GM18519 (cell line): ENCODE measurements at regions not wholly inside any gene's neighbourhood (a gene's known extent, or its start where the extent isn't known, plus 50 kb on each side); places are given as distances from the start of the nearest gene placed in this dataset.
A peak's percentile ranks its signal among the peaks of the same experiment; 100 is the strongest.
"Not testable (repeated sequence)": the region's sequence is repeated elsewhere in the genome, so short reads cannot be mapped to it uniquely, and the experiment has no call there.

ENCODE experiments used
- ATAC-seq: cut with Tn5 transposase; IDR thresholded peaks from one replicate; pipeline ENCODE4 v1.9.1; 2021; ENCODE audit warnings: mild to moderate bottlenecking, moderate library complexity; ENCODE audit not compliant: unreplicated experiment, low FRiP score

- ATAC-seq: no peak
Observed at GRCh38 chr3:72275331-72275751, 490.4 kb upstream of the PROK2 start.

DNA sequence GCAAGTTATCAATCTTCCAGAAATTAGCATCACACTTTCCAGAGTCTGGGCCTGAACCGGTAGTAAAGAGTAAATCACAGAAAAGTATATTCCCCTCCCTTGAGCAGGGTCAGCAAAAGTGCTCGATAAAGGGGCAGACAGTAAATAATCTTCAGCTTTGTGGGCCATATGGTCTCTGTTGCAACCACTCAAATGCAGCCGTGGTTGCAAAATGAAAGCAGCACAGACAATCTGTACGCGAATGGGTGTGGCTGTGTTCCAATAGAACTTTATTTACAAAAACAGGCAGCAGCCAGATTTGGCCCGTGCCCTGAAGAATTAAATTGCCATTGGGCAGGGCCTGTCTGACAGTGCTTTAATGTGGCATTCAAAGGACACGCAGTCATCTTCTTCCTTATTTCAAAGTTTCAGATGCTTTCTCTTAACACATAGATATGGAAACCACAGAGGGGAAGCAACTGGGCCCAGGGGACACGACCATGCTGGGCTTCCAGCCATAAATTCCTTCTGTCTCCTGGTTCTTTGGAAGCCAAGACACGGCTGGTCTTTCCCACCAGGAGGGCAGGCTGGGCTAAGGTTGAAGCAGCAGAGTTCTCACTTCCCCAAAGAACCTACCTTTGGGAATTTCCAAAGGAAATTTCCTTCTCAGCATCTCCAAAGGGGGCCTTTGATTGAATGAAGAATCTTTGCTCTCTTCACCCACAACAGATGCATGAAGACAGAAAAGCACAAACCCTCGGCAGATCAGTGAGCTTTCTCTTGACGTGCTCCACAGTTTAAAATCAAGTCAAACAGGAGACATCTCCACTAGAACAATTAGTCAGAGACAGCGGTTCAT lies 489.8 kb upstream of the PROK2 start:
- ATAC-seq: no peak

DNA sequence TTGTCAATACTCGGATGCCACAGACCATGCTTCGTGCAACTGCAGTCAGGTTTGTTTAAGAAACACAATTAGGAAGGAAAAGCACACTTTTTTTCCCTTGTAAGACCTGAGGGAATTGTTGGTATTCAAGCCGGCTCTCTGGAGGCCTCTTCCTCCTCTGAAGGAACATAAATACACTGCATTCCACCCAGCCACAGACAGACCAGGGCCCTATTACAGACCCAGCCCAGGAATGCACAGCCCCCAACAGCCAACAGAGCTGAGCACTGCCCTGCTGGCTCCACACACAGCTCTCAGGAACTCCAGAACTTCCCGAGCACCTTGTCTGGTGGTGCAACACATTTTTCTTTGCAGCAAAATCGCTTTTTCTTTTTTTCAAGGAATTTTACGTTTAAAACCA lies 488.7 kb upstream of the PROK2 start:
- ATAC-seq: no peak

GRCh38 chr3:72272356-72272755 lies 487.4 kb upstream of the PROK2 start:
- no peak for ATAC-seq

GRCh38 chr3:72271923-72272322 lies 487.0 kb upstream of the PROK2 start:
- ATAC-seq: no peak

DNA sequence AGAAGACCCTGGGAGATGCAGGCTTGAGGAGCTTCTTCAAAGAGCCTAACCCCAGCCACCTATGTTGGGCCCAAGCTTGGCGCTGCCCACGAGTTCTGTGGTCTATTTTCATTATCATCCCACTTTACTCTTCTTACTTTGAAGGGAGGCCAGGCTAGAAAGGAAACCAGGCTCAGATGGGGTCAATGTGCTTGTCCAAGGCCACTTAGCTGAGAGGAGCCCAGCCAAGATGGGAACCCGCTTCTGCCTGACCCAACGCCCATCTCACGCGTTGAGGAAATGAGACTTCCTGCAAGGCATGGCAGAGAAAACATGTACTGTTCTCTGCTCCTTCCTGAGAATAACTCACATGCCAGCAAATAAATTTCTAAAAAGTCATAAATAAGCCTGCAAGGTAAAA lies 486.3 kb upstream of the PROK2 start:
- ATAC-seq: no peak

GRCh38 chr3:72270730-72271129 lies 485.8 kb upstream of the PROK2 start:
- ATAC-seq: no peak

DNA sequence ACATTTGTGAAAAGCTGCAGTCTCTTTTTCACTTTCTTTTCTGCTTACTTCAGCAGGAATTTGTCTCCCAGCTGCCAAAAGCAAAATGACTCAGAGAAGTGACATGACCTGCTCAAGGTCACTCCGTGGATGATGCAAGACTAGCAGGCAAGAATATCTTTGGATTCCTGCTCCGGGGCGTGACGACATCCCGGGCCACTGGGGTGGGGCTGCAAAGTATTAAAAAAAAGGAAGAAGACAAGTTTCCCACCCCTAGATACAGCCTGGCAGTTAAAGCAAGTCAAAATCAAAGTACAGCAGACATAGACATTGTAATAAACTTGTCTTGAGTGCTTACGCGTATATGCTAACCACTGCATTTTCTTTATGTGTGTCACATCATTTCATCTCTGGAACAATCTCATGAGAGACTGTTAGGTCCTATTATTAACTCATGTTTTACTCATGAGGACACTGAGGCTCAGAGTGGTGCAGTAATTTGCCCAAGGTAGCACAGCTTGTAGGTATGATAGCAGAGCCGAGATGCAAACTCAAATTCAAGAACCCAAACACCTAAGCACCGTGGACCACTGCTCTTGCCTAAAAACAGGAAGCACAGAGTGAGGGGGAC lies 485.2 kb upstream of the PROK2 start:
- ATAC-seq: no peak

- ATAC-seq: no peak
Observed at GRCh38 chr3:72269475-72269874, 484.5 kb upstream of the PROK2 start.

DNA sequence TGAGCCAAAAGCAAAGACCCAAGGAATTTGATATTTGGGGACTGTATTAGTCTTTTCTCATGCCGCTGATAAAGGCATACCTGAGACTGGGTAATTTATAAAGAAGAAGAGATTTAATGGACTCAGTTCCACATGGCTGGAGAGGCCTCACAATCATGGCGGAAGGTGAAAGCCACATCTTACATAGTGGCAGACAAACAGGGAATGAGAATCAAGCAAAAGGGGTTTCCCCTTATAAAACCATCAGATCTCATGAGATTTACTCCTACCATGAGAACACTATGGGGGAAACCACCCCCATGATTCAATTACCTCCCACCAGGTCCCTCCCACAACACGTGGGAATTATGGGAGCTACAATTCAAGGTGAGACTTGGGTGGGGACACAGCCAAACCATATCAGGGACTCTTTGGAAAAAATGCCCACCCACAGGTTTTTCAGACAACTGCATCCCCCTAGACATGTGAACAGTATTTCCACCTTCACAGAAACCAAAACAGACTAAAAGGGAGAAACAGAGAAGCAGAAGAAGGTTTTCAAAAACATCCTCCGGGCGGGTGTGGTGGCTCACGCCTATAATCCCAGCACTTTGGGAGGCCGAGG lies 482.1 kb upstream of the PROK2 start:
- not testable (repeated sequence) for ATAC-seq

GRCh38 chr3:72266016-72266370 lies 481.0 kb upstream of the PROK2 start:
- peak; percentile 34 for ATAC-seq

- ATAC-seq: peak; percentile 34
Observed at GRCh38 chr3:72265256-72266015, 480.5 kb upstream of the PROK2 start.

DNA sequence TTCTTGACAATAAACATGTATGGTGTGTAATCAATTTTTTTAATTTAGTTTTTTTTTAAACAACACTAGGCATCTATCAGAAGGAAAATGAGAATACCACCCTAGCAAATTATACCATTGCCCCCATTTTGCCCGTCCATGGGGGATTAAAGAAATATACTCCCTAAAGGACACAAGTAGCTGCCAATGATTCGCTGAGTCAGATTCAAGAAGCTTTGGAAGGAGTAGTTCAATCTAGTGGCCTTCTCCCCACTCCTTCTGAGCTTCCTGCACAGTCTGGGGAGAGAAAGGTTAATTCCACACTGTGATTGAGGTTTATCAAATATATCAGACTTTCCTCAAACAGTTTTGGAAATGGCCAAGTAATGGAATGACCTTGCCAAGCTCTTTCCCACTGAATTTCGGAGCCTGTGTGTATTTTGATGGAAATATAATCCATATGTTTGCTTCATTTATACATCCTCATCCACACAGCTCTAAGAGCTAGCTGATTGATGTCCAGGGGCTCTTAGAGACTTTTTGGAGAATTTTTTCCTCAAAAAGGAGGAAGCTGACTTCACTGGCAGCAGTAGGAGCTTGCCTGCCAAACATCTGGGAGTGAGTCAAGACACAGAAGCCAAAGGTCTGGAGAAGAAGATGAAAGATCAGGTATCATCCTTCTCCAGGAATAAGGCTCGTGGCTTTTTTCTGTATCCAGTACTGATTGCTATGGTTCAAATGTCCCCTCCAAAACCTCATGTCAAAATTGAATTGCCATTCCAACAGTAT lies 478.5 kb upstream of the PROK2 start:
- ATAC-seq: no peak

DNA sequence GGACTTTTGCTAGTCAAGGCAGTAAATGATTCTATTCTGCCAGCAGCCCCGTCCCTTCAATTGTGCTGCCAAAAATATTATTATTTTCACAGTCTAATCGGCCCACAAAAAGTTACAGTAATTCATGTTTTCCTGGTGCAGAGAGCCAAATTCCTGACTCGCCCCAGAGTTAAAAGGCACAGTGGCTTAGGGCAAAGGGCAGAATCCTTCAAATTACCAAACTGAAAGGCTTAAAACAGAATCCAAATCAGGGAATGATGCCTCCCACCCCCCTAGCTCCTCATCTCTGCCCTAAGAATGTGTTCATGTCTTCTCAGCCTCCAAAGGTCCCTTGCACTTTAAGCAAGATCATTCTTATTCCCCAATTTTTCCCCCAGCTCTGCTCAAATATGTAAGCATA lies 477.8 kb upstream of the PROK2 start:
- ATAC-seq: no peak

GRCh38 chr3:72261566-72262564 lies 476.9 kb upstream of the PROK2 start:
- ATAC-seq: no peak

DNA sequence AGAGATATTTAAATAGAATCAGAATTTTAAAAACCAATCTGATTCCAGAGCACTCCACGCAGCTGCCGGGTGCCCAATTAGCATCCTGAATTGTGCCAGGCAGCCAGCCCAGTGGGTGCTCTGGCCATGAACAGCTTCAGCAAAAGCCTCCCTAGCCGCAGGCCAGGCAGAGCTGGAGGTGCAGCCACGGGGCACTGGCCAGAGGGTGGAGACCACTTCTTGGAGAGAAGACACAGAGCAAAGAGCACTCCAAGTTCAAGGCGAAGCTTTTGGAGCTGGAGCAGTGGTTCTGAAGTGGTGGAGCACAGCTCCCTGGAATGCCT lies 475.6 kb upstream of the PROK2 start:
- no peak for ATAC-seq

DNA sequence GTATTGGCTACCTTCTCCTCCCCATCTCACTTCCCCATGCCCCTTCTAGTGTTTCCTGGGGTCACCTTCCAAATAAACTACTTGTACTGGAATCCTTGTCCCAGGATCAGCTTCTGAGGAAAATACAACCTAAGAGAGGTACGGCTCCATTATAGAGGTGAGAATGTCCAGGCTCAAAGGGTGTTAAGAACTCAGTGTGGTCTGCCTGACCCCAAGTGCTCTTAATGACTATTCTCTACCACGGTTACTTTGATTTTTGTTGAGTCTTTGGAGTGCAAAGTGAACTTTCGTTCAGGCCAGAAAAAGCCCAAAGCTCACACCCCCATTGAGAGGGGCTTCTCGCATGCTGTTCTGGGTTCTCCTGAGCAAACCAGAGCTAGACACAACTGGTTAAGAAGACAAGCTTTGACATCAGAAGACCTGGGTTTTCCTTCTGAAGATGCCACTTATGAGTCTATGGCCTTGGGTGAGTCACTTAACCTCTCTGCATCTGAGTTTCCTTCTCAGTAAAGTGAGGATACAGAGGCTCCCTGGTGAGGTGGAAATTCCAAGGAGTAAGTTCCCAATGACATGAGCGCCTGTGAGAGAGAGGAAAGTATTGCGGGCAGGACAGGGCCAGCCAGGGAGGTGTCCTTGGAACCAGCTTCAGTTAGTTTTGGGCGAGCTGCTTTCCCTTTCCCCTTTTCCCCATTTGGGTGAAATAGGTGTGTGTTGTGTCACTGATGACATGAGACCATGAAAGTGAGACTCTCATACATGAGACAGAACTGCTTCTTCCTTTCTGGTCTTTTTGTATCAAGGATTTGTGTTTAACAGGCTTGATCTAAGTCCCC lies 475.0 kb upstream of the PROK2 start:
- ATAC-seq: no peak

DNA sequence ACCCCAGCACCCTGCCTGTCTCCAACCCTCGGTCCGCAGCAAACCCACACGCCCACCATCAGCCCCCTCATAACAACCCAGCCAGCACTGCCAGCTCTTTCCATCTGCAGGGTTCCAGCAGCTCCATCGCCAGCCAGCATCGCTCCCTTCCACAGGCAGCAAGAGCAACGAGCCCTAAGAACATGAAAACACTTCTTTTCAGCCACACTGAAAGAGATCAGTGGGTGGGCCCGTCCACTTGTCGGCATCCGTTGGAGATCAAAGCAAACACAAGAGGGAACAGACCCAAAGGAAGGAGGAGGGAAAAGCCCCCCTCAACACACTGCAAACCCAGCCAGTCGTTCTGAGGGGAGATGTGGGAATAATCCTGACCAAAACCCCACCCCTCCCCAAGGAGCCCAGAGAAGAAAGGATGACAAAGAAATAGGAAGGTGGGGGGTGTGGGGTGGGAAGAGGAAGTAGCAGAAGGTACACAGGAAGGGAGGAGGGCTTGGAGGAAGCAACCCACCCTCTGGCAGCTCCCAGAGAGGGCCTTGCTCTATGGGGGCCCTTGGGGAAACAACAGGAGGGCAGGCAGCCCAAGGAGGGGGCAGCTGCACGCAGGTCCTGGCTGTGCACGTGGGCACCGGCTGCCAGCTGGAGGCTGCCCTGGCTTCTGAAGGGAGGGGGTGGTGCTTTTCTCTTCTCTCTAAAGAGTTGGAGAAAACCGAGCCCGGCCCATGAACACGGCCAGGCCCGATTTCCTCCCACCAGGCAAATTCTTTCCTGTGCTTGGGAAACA lies 473.6 kb upstream of the PROK2 start:
- ATAC-seq: no peak
